GM23338 (cell line): ENCODE measurements at regions not wholly inside any gene's neighbourhood (a gene's known extent, or its start where the extent isn't known, plus 50 kb on each side); places are given as distances from the start of the nearest gene placed in this dataset.

ENCODE experiments used
- ATAC-seq: fragments of 200-7000 bp; cut with Tn5 transposase; 3 replicates; pipeline ENCODE4 v1.9.1; 2020
- DNase-seq: peaks from one replicate; pipeline ENCODE4 v3.0.0-alpha.2; 2015; ENCODE audit warnings: low spot score
- H2AFZ ChIP-seq: fragments of 200-600 bp; sonication (generic); 2 replicates; pipeline ENCODE4 v1.8.0; 2016; ENCODE audit warnings: antibody characterized with exemption, mild to moderate bottlenecking, moderate library complexity
- H3F3A ChIP-seq: fragments of 200-600 bp; sonication (generic); replicated peaks from 2 replicates; pipeline ENCODE4 v1.8.0; 2017; ENCODE audit warnings: antibody characterized with exemption, mixed run types, low read depth
- H3K27ac ChIP-seq: fragments of 200-600 bp; sonication (generic); 2 replicates; pipeline ENCODE4 v1.6.1; 2016; ENCODE audit warnings: low read depth
- H3K27me3 ChIP-seq: fragments of 200-600 bp; sonication (generic); 2 replicates; pipeline ENCODE4 v1.8.0; 2016; ENCODE audit warnings: mild to moderate bottlenecking, mixed run types, moderate library complexity; ENCODE audit not compliant: insufficient read depth
- H3K36me3 ChIP-seq: fragments of 200-600 bp; sonication (generic); 2 replicates; pipeline ENCODE4 v1.8.0; 2016; ENCODE audit warnings: mild to moderate bottlenecking; ENCODE audit not compliant: insufficient read depth
- H3K4me1 ChIP-seq: fragments of 200-600 bp; sonication (generic); 2 replicates; pipeline ENCODE4 v1.8.0; 2016; ENCODE audit warnings: mild to moderate bottlenecking, moderate library complexity; ENCODE audit not compliant: insufficient read depth
- H3K4me2 ChIP-seq: fragments of 200-600 bp; sonication (generic); 2 replicates; pipeline ENCODE4 v1.7.1; 2017; ENCODE audit warnings: mixed run types
- H3K4me3 ChIP-seq: fragments of 200-600 bp; sonication (generic); 2 replicates; pipeline ENCODE4 v1.6.1; 2016; ENCODE audit warnings: mixed run types
- H3K79me2 ChIP-seq: fragments of 200-600 bp; sonication (generic); replicated peaks from 2 replicates; pipeline ENCODE4 v1.8.0; 2017; ENCODE audit warnings: mild to moderate bottlenecking; ENCODE audit not compliant: insufficient read depth
- H3K9me2 ChIP-seq: fragments of 200-600 bp; sonication (generic); 2 replicates; pipeline ENCODE4 v1.8.0; 2017; ENCODE audit not compliant: insufficient read depth
- H4K20me1 ChIP-seq: fragments of 200-600 bp; sonication (generic); replicated peaks from 2 replicates; pipeline ENCODE4 v1.8.0; 2017; ENCODE audit warnings: mild to moderate bottlenecking; ENCODE audit not compliant: insufficient read depth
- H3K27ac Mint-ChIP-seq: 2 replicates; pipeline ENCODE4 v1.8.0; 2020; ENCODE audit warnings: inconsistent platforms, mild to moderate bottlenecking, moderate library complexity, mixed read lengths
- H3K27me3 Mint-ChIP-seq: 3 replicates; pipeline ENCODE4 v1.8.0; 2022; ENCODE audit warnings: low read depth, mild to moderate bottlenecking, moderate library complexity, mixed read lengths, inconsistent platforms; ENCODE audit not compliant: insufficient read depth, poor library complexity
- H3K36me3 Mint-ChIP-seq: 3 replicates; pipeline ENCODE4 v1.8.0; 2021; ENCODE audit warnings: low read depth, mild to moderate bottlenecking, inconsistent platforms, moderate library complexity, mixed read lengths
- H3K4me1 Mint-ChIP-seq: 3 replicates; pipeline ENCODE4 v1.8.0; 2020; ENCODE audit warnings: mild to moderate bottlenecking, inconsistent platforms, mixed read lengths
- H3K4me3 Mint-ChIP-seq: 3 replicates; pipeline ENCODE4 v1.8.0; 2021; ENCODE audit warnings: moderate library complexity, mild to moderate bottlenecking, inconsistent platforms, mixed read lengths
- H3K9me3 Mint-ChIP-seq: 3 replicates; pipeline ENCODE4 v1.8.0; 2020; ENCODE audit warnings: moderate library complexity, mild to moderate bottlenecking, inconsistent platforms, mixed read lengths
- CREB1 ChIP-seq: fragments of 250-450 bp; sonication (Bioruptor Pico); IDR thresholded peaks from 2 replicates; pipeline ENCODE4 v1.5.0; 2020; ENCODE audit warnings: low read depth, mild to moderate bottlenecking, moderate library complexity
- CTCF ChIP-seq, 2 experiments: fragments of 200-600 bp in 1 of 2; sonication (generic) in 1 of 2; conservative IDR thresholded peaks; 2 replicates each; pipeline versions ENCODE4 v1.5.1 to v1.6.1; 2016 to 2017; ENCODE audit warnings: antibody characterized with exemption in 2 of 2, low read depth in 2 of 2, mild to moderate bottlenecking in 2 of 2, moderate library complexity in 1 of 2
- EZH2 ChIP-seq: fragments of 200-600 bp; sonication (generic); IDR thresholded peaks from one replicate; pipeline ENCODE4 v1.8.0; 2017; ENCODE audit warnings: antibody characterized with exemption, mild to moderate bottlenecking, low read depth; ENCODE audit not compliant: unreplicated experiment
- EZH2phosphoT487 ChIP-seq: fragments of 200-600 bp; sonication (generic); IDR thresholded peaks from one replicate; pipeline ENCODE4 v1.8.1; 2018; ENCODE audit warnings: antibody characterized with exemption; ENCODE audit not compliant: unreplicated experiment
- JUNB ChIP-seq: IDR thresholded peaks from one replicate; pipeline ENCODE4 v1.6.1; 2016; ENCODE audit warnings: antibody characterized with exemption; ENCODE audit not compliant: unreplicated experiment
- NANOG ChIP-seq: IDR thresholded peaks from 2 replicates; pipeline ENCODE4 v1.6.1; 2016; ENCODE audit warnings: antibody characterized with exemption, borderline replicate concordance
- POLR2AphosphoS5 ChIP-seq: IDR thresholded peaks from 2 replicates; pipeline ENCODE4 v1.6.1; 2016; ENCODE audit warnings: antibody characterized with exemption, low read depth
- STAT1 ChIP-seq: IDR thresholded peaks from one replicate; pipeline ENCODE4 v1.6.1; 2016; ENCODE audit warnings: antibody characterized with exemption; ENCODE audit not compliant: unreplicated experiment
- ZNF114 ChIP-seq: fragments of 250-450 bp; sonication (Bioruptor Pico); IDR thresholded peaks from 2 replicates; pipeline ENCODE4 v1.5.0; 2020; ENCODE audit warnings: mild to moderate bottlenecking, moderate library complexity
- ZNF331 ChIP-seq: fragments of 250-450 bp; sonication (Bioruptor Pico); IDR thresholded peaks from 2 replicates; pipeline ENCODE4 v1.5.0; 2020; ENCODE audit warnings: low read depth, mild to moderate bottlenecking, moderate library complexity
- ZNF462 ChIP-seq: fragments of 250-450 bp; sonication (Bioruptor Pico); IDR thresholded peaks from 2 replicates; pipeline ENCODE4 v1.5.0; 2020; ENCODE audit warnings: mild to moderate bottlenecking, moderate library complexity
- TF ChIP-seq, protein P1 (sequence below): IDR thresholded peaks from one replicate; pipeline ENCODE4 v1.6.1; 2018; ENCODE audit warnings: antibody characterized with exemption; ENCODE audit not compliant: unreplicated experiment
- TF ChIP-seq, protein P2 (sequence below): IDR thresholded peaks from 2 replicates; pipeline ENCODE4 v1.6.1; 2016; ENCODE audit warnings: antibody characterized with exemption

- Histone ChIP-seq H3K4me3 (no peak overlapping the region), H4K20me1 (0 out of 2 replicates have a peak, but pooled peaks cover 3% of the 10 kb centered on the region), H3K36me3 (no peaks in the 10 kb centered on the region), H3K27ac (no peak overlapping the region), H3F3A (no peaks in the 10 kb centered on the region), H3K79me2 (no peaks in the 10 kb centered on the region), H3K4me2 (no peak overlapping the region), H2AFZ (no peak overlapping the region), H3K4me1 (no peaks in the 10 kb centered on the region), H3K9me2 (no peaks in the 10 kb centered on the region), H3K27me3 (no peaks in the 10 kb centered on the region)
- TF ChIP-seq NANOG (no peak), ZNF114 (no peak), CTCF (conservative IDR thresholded peaks at IDR 0.05; ENCODE audit: low read depth in 2 of 2) (no peak), STAT1 (no peak), POLR2AphosphoS5 (no peak), ZNF462 (CRISPR knock-in tag) (no peak), EZH2 (no peak), CREB1 (CRISPR knock-in tag) (no peak), EZH2phosphoT487 (no peak), JUNB (no peak), ZNF331 (CRISPR knock-in tag) (no peak)
- TF ChIP-seq, protein P1, sequence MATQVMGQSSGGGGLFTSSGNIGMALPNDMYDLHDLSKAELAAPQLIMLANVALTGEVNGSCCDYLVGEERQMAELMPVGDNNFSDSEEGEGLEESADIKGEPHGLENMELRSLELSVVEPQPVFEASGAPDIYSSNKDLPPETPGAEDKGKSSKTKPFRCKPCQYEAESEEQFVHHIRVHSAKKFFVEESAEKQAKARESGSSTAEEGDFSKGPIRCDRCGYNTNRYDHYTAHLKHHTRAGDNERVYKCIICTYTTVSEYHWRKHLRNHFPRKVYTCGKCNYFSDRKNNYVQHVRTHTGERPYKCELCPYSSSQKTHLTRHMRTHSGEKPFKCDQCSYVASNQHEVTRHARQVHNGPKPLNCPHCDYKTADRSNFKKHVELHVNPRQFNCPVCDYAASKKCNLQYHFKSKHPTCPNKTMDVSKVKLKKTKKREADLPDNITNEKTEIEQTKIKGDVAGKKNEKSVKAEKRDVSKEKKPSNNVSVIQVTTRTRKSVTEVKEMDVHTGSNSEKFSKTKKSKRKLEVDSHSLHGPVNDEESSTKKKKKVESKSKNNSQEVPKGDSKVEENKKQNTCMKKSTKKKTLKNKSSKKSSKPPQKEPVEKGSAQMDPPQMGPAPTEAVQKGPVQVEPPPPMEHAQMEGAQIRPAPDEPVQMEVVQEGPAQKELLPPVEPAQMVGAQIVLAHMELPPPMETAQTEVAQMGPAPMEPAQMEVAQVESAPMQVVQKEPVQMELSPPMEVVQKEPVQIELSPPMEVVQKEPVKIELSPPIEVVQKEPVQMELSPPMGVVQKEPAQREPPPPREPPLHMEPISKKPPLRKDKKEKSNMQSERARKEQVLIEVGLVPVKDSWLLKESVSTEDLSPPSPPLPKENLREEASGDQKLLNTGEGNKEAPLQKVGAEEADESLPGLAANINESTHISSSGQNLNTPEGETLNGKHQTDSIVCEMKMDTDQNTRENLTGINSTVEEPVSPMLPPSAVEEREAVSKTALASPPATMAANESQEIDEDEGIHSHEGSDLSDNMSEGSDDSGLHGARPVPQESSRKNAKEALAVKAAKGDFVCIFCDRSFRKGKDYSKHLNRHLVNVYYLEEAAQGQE = no peak
- TF ChIP-seq, protein P2, sequence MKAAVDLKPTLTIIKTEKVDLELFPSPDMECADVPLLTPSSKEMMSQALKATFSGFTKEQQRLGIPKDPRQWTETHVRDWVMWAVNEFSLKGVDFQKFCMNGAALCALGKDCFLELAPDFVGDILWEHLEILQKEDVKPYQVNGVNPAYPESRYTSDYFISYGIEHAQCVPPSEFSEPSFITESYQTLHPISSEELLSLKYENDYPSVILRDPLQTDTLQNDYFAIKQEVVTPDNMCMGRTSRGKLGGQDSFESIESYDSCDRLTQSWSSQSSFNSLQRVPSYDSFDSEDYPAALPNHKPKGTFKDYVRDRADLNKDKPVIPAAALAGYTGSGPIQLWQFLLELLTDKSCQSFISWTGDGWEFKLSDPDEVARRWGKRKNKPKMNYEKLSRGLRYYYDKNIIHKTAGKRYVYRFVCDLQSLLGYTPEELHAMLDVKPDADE = no peak
- no peak overlapping the region for H3K4me3 Mint-ChIP-seq
- H3K4me1 Mint-ChIP-seq = peaks cover 2% of the 10 kb centered on the region; the same call in 1 of the 3 replicates
- no peaks in the 10 kb centered on the region for H3K27me3 Mint-ChIP-seq
- H3K27ac Mint-ChIP-seq = no peak overlapping the region
- no peak for ATAC-seq
- H3K36me3 Mint-ChIP-seq = no peaks in the 10 kb centered on the region
- DNase-seq = no peak
- H3K9me3 Mint-ChIP-seq = no peaks in the 10 kb centered on the region
Observed at GRCh38 chr6:23732521-23732920, 393.5 kb upstream of the NRSN1 start.
